ENCODE measurements at regions not wholly inside any gene's neighbourhood (a gene's known extent, or its start where the extent isn't known, plus 50 kb on each side); places are given as distances from the start of the nearest gene placed in this dataset.

DNA sequence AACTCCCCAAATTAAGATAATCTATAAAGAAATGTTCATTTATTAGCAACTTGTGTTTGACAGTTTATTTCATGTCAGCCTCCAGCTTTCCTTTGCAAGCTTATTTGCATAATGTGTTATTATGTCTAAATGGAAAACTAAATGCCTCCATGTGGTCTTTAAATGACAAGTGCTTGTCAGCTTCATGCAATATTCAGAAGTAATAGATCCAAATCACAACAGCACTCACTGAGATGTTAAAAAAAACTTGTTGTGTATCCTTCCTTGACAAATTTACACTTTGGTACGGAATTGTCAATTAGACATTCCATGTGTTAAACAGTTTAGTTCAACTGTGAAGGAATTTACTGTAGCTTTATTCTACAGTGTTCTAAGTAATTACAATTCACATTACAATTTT is 124.4 kb upstream of the PTBP2 start:
- Histone ChIP-seq H2BK12ac (ENCODE audit: low read depth, low read length) (no peak overlapping the region), H3K9me3 (ENCODE audit: insufficient read depth in 2 of 2, low read depth in 1 of 2, low read length in 1 of 2) (0 out of 4 replicates have a peak, but pooled peaks cover 0 to 7% of the 10 kb centered on the region in 2 experiments), H4K91ac (replicated peaks; ENCODE audit: insufficient read length, low read length) (no peak overlapping the region), H2BK15ac (ENCODE audit: low read length) (no peak overlapping the region), H3K14ac (ENCODE audit: insufficient read length) (no peak overlapping the region), H3K27me3 (replicated peaks in 1 of 4; ENCODE audit: control insufficient read depth in 3 of 4, extremely low read depth in 1 of 4, insufficient read depth in 3 of 4, low read length in 3 of 4) (no peaks in the 10 kb centered on the region), H3K79me1 (ENCODE audit: low read depth, low read length) (no peaks in the 10 kb centered on the region), H3K79me2 (ENCODE audit: control insufficient read depth in 1 of 2, insufficient read depth in 2 of 2, low read length in 2 of 2) (no peaks in the 10 kb centered on the region), H2BK20ac (ENCODE audit: low read length) (no peak overlapping the region), H2AFZ (ENCODE audit: low read length) (no peak overlapping the region), H3K56ac (replicated peaks; ENCODE audit: insufficient read length, low read depth, low read length) (no peak overlapping the region), H4K20me1 (replicated peaks in 1 of 2; ENCODE audit: control insufficient read depth in 1 of 2, insufficient read depth in 2 of 2, low read length in 2 of 2) (no peaks in the 10 kb centered on the region), H3K18ac (ENCODE audit: extremely low read depth, low read length) (no peak overlapping the region), H2BK120ac (replicated peaks; ENCODE audit: low read depth, low read length) (no peak overlapping the region), H3K4me3 (ENCODE audit: extremely low read depth in 1 of 4, insufficient read depth in 2 of 4, low read depth in 3 of 4, low read length in 4 of 4) (no peak overlapping the region), H2BK5ac (ENCODE audit: low read depth, low read length) (no peak overlapping the region), H2AK5ac (ENCODE audit: low read depth, low read length) (no peak overlapping the region), H4K8ac (ENCODE audit: extremely low read depth, insufficient read depth, low read length) (no peak overlapping the region), H3K23ac (ENCODE audit: insufficient read length) (no peak overlapping the region), H3K9ac (replicated peaks in 1 of 4; ENCODE audit: extremely low read depth in 1 of 4, low read depth in 3 of 4, low read length in 3 of 4) (no peak overlapping the region), H4K5ac (ENCODE audit: insufficient read length, low read depth, low read length) (no peak overlapping the region), H3K4ac (replicated peaks; ENCODE audit: insufficient read length, low read depth, low read length) (no peak overlapping the region), H3K4me1 (replicated peaks in 1 of 4; ENCODE audit: control insufficient read depth in 3 of 4, insufficient read depth in 4 of 4, low read length in 3 of 4) (peaks cover 0 to 7% (median under 1%) of the 10 kb centered on the region in 4 experiments; a peak in 3 of 7 replicates), H3K27ac (ENCODE audit: low read depth, low read length) (no peak overlapping the region), H3K36me3 (ENCODE audit: control insufficient read depth in 2 of 4, insufficient read depth in 4 of 4, low read length in 3 of 4) (no peaks in the 10 kb centered on the region), H3K4me2 (ENCODE audit: insufficient read depth in 1 of 2, low read depth in 2 of 2, low read length in 2 of 2) (no peak overlapping the region), H3K23me2 (ENCODE audit: low read depth, low read length) (no peaks in the 10 kb centered on the region)
- WGBS, 2 experiments (ENCODE audit: extremely low coverage in 1 of 2, insufficient coverage in 1 of 2, insufficient read length in 1 of 2, insufficient replicate concordance in 2 of 2, low coverage in 1 of 2, low lambda C conversion rate in 2 of 2, missing lambda C conversion rate in 1 of 2): 94% methylated on average over 1 of the region's 1 CpG; no CpG with 5 or more reads in 1 of the 2 experiments
- DNase-seq (ENCODE audit: low read depth in 1 of 2, low spot score in 2 of 2) (no peak), FAIRE-seq (no peak)
- CTCF ChIA-PET (ENCODE audit: partially characterized antibody): interaction anchor here (0.7 to 3.9 kb wide), 11 partner anchors 9 to 361 kb away, joined by 3 to 44 read pairs (median 4); no protein-coding TSS in a partner anchor
- TF ChIP-seq CREB1 (IDR thresholded peaks at IDR 0.05): no peak
- TF ChIP-seq, protein P1, sequence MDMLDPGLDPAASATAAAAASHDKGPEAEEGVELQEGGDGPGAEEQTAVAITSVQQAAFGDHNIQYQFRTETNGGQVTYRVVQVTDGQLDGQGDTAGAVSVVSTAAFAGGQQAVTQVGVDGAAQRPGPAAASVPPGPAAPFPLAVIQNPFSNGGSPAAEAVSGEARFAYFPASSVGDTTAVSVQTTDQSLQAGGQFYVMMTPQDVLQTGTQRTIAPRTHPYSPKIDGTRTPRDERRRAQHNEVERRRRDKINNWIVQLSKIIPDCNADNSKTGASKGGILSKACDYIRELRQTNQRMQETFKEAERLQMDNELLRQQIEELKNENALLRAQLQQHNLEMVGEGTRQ (IDR thresholded peaks at IDR 0.05; ENCODE audit: low read length): no peak
- TF ChIP-seq, protein P2, sequence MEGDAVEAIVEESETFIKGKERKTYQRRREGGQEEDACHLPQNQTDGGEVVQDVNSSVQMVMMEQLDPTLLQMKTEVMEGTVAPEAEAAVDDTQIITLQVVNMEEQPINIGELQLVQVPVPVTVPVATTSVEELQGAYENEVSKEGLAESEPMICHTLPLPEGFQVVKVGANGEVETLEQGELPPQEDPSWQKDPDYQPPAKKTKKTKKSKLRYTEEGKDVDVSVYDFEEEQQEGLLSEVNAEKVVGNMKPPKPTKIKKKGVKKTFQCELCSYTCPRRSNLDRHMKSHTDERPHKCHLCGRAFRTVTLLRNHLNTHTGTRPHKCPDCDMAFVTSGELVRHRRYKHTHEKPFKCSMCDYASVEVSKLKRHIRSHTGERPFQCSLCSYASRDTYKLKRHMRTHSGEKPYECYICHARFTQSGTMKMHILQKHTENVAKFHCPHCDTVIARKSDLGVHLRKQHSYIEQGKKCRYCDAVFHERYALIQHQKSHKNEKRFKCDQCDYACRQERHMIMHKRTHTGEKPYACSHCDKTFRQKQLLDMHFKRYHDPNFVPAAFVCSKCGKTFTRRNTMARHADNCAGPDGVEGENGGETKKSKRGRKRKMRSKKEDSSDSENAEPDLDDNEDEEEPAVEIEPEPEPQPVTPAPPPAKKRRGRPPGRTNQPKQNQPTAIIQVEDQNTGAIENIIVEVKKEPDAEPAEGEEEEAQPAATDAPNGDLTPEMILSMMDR (IDR thresholded peaks at IDR 0.05; ENCODE audit: control extremely low read depth in 1 of 3, insufficient read depth in 1 of 3, low read depth in 1 of 3, low read length in 3 of 3): no peak
- POLR2A ChIA-PET (ENCODE audit: partially characterized antibody): interaction anchor here (0.6 kb wide), 1 partner anchor 254 kb away, joined by 3 read pairs; no protein-coding TSS in a partner anchor

All from H1 (cell line).